HFFc6 (cell line): ENCODE measurements at regions not wholly inside any gene's neighbourhood (a gene's known extent, or its start where the extent isn't known, plus 50 kb on each side); places are given as distances from the start of the nearest gene placed in this dataset.

Experiments
- DNase-seq: peaks from one replicate; pipeline ENCODE4 v3.0.0-alpha.2; 2018
- H3K27ac Mint-ChIP-seq: 2 replicates; pipeline ENCODE4 v1.8.0; 2020; ENCODE audit warnings: mild to moderate bottlenecking, mixed read lengths
- H3K27me3 Mint-ChIP-seq: 2 replicates; pipeline ENCODE4 v1.8.0; 2021; ENCODE audit warnings: mild to moderate bottlenecking, moderate library complexity, mixed read lengths; ENCODE audit not compliant: insufficient read depth
- H3K36me3 Mint-ChIP-seq: 2 replicates; pipeline ENCODE4 v1.8.0; 2021; ENCODE audit warnings: low read depth, mixed read lengths
- H3K4me1 Mint-ChIP-seq: 2 replicates; pipeline ENCODE4 v1.8.0; 2020; ENCODE audit warnings: low read depth, mixed read lengths
- H3K4me3 Mint-ChIP-seq: 2 replicates; pipeline ENCODE4 v1.8.0; 2020; ENCODE audit warnings: mild to moderate bottlenecking, moderate library complexity, mixed read lengths
- H3K9me3 Mint-ChIP-seq: 2 replicates; pipeline ENCODE4 v1.8.0; 2020; ENCODE audit warnings: mild to moderate bottlenecking, mixed read lengths
- TF ChIP-seq, protein P1 (sequence below): fragments of 200-600 bp; sonication (generic); IDR thresholded peaks from 2 replicates; pipeline ENCODE4 v1.5.0; 2021; ENCODE audit warnings: antibody characterized with exemption, mild to moderate bottlenecking

GRCh38 chrX:42070866-42071265, 147.5 kb upstream of the CASK start:
- H3K36me3 Mint-ChIP-seq = no peaks in the 10 kb centered on the region
- no peaks in the 10 kb centered on the region for H3K9me3 Mint-ChIP-seq
- H3K4me3 Mint-ChIP-seq = no peak overlapping the region
- TF ChIP-seq, protein P1, sequence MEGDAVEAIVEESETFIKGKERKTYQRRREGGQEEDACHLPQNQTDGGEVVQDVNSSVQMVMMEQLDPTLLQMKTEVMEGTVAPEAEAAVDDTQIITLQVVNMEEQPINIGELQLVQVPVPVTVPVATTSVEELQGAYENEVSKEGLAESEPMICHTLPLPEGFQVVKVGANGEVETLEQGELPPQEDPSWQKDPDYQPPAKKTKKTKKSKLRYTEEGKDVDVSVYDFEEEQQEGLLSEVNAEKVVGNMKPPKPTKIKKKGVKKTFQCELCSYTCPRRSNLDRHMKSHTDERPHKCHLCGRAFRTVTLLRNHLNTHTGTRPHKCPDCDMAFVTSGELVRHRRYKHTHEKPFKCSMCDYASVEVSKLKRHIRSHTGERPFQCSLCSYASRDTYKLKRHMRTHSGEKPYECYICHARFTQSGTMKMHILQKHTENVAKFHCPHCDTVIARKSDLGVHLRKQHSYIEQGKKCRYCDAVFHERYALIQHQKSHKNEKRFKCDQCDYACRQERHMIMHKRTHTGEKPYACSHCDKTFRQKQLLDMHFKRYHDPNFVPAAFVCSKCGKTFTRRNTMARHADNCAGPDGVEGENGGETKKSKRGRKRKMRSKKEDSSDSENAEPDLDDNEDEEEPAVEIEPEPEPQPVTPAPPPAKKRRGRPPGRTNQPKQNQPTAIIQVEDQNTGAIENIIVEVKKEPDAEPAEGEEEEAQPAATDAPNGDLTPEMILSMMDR = no peak
- no peaks in the 10 kb centered on the region for H3K4me1 Mint-ChIP-seq
- H3K27ac Mint-ChIP-seq = no peak overlapping the region
- H3K27me3 Mint-ChIP-seq = no peaks in the 10 kb centered on the region; the same call in 1 of the 2 replicates
- DNase-seq = no peak

GRCh38 chrX:42054256-42054655, 130.9 kb upstream of the CASK start:
- TF ChIP-seq, protein P1 = no peak
- Mint-ChIP-seq H3K36me3 (no peaks in the 10 kb centered on the region), H3K27me3 (no peaks in the 10 kb centered on the region; the same call in none of the 2 replicates), H3K4me1 (no peaks in the 10 kb centered on the region), H3K27ac (no peak overlapping the region), H3K9me3 (peaks cover 5% of the 10 kb centered on the region; the same call in 1 of the 2 replicates), H3K4me3 (no peak overlapping the region)
- DNase-seq = no peak

GRCh38 chrX:42050345-42050744, 127.0 kb upstream of the CASK start:
- no peaks in the 10 kb centered on the region for H3K4me1 Mint-ChIP-seq
- H3K36me3 Mint-ChIP-seq = no peaks in the 10 kb centered on the region
- H3K4me3 Mint-ChIP-seq = no peak overlapping the region
- DNase-seq = no peak
- no peaks in the 10 kb centered on the region; the same call in none of the 2 replicates for H3K27me3 Mint-ChIP-seq
- peaks cover 5% of the 10 kb centered on the region; the same call in 1 of the 2 replicates for H3K9me3 Mint-ChIP-seq
- no peak overlapping the region for H3K27ac Mint-ChIP-seq
- TF ChIP-seq, protein P1 = no peak

GRCh38 chrX:42047886-42048285, 124.5 kb upstream of the CASK start:
- no peaks in the 10 kb centered on the region; the same call in none of the 2 replicates for H3K27me3 Mint-ChIP-seq

GRCh38 chrX:42028109-42028508, 104.8 kb upstream of the CASK start:
- Mint-ChIP-seq H3K9me3 (no peaks in the 10 kb centered on the region), H3K4me1 (no peaks in the 10 kb centered on the region), H3K27ac (no peak overlapping the region), H3K36me3 (no peaks in the 10 kb centered on the region), H3K27me3 (peaks cover 4% of the 10 kb centered on the region), H3K4me3 (no peak overlapping the region)
- TF ChIP-seq, protein P1 = no peak
- DNase-seq = no peak

More at GRCh38 chrX:42047886-42048285, 124.5 kb upstream of the CASK start:
- H3K4me1 Mint-ChIP-seq = no peaks in the 10 kb centered on the region
- no peaks in the 10 kb centered on the region for H3K36me3 Mint-ChIP-seq
- TF ChIP-seq, protein P1 = no peak
- DNase-seq = no peak
- H3K4me3 Mint-ChIP-seq = no peak overlapping the region
- peaks cover 5% of the 10 kb centered on the region; the same call in 1 of the 2 replicates for H3K9me3 Mint-ChIP-seq
- H3K27ac Mint-ChIP-seq = no peak overlapping the region
